H9 (cell line): ENCODE measurements at regions not wholly inside any gene's neighbourhood (a gene's known extent, or its start where the extent isn't known, plus 50 kb on each side); places are given as distances from the start of the nearest gene placed in this dataset.

Source experiments
- DNase-seq: peaks from one replicate; pipeline ENCODE4 v3.0.0-alpha.2; 2017
- H2AFZ ChIP-seq: one replicate; pipeline ENCODE4 v1.6.1; 2013; ENCODE audit warnings: mild to moderate bottlenecking, low read length, control low read depth, moderate library complexity
- H2AK5ac ChIP-seq: 2 replicates; pipeline ENCODE4 v1.6.1; 2013; ENCODE audit warnings: low read length, control low read depth, mixed read lengths; ENCODE audit not compliant: insufficient read length
- H2BK120ac ChIP-seq: one replicate; pipeline ENCODE4 v1.6.1; 2013; ENCODE audit warnings: low read depth, mild to moderate bottlenecking, low read length, control low read depth, inconsistent platforms; ENCODE audit not compliant: poor library complexity, severe bottlenecking
- H2BK12ac ChIP-seq: 2 replicates; pipeline ENCODE4 v1.6.1; 2013; ENCODE audit warnings: low read length, control low read depth, mixed read lengths, low read depth; ENCODE audit not compliant: insufficient read length
- H2BK15ac ChIP-seq: 2 replicates; pipeline ENCODE4 v1.6.1; 2013; ENCODE audit warnings: low read depth, low read length, control low read depth
- H2BK20ac ChIP-seq: one replicate; pipeline ENCODE4 v1.6.1; 2013; ENCODE audit warnings: low read depth, mild to moderate bottlenecking, low read length, control low read depth, inconsistent platforms; ENCODE audit not compliant: poor library complexity, severe bottlenecking
- H2BK5ac ChIP-seq: 2 replicates; pipeline ENCODE4 v1.6.1; 2013; ENCODE audit warnings: low read length, control low read depth, mixed read lengths; ENCODE audit not compliant: insufficient read length
- H3K14ac ChIP-seq: 2 replicates; pipeline ENCODE4 v1.6.1; 2013; ENCODE audit warnings: low read length, control low read depth; ENCODE audit not compliant: insufficient read depth
- H3K18ac ChIP-seq: 2 replicates; pipeline ENCODE4 v1.6.1; 2013; ENCODE audit warnings: low read depth, mild to moderate bottlenecking, mixed read lengths, low read length, control low read depth; ENCODE audit not compliant: insufficient read length
- H3K23ac ChIP-seq: 2 replicates; pipeline ENCODE4 v1.6.1; 2013; ENCODE audit warnings: low read length, control low read depth, mixed read lengths, low read depth; ENCODE audit not compliant: insufficient read length
- H3K23me2 ChIP-seq: 2 replicates; pipeline ENCODE4 v1.6.1; 2013; ENCODE audit warnings: low read depth, mild to moderate bottlenecking, mixed read lengths, low read length, control low read depth; ENCODE audit not compliant: insufficient read length, poor library complexity, severe bottlenecking
- H3K27ac ChIP-seq: 2 replicates; pipeline ENCODE4 v1.5.1; 2013; ENCODE audit warnings: low read length, control low read depth, mixed read lengths, low read depth; ENCODE audit not compliant: insufficient read length
- H3K27me3 ChIP-seq: 2 replicates; pipeline ENCODE4 v1.6.1; 2013; ENCODE audit warnings: low read length, control low read depth, inconsistent platforms; ENCODE audit not compliant: insufficient read depth
- H3K4ac ChIP-seq: 2 replicates; pipeline ENCODE4 v1.6.1; 2013; ENCODE audit warnings: low read depth, mild to moderate bottlenecking, control low read depth, inconsistent platforms, low read length, moderate library complexity
- H3K4me1 ChIP-seq: 2 replicates; pipeline ENCODE4 v1.6.1; 2013; ENCODE audit warnings: low read length, control low read depth, inconsistent platforms; ENCODE audit not compliant: insufficient read depth
- H3K4me2 ChIP-seq: 2 replicates; pipeline ENCODE4 v1.6.1; 2013; ENCODE audit warnings: low read length, control low read depth, mixed read lengths; ENCODE audit not compliant: insufficient read length, insufficient read depth
- H3K56ac ChIP-seq: 2 replicates; pipeline ENCODE4 v1.6.1; 2013; ENCODE audit warnings: low read depth, mild to moderate bottlenecking, mixed read lengths, low read length, control low read depth; ENCODE audit not compliant: insufficient read length
- H3K79me1 ChIP-seq: 2 replicates; pipeline ENCODE4 v1.6.1; 2013; ENCODE audit warnings: low read depth, mild to moderate bottlenecking, moderate library complexity, low read length, control low read depth, inconsistent platforms; ENCODE audit not compliant: insufficient read depth, poor library complexity, severe bottlenecking
- H3K79me2 ChIP-seq: 2 replicates; pipeline ENCODE4 v1.6.1; 2013; ENCODE audit warnings: low read length, control low read depth, inconsistent platforms; ENCODE audit not compliant: insufficient read depth
- H3K9ac ChIP-seq: 2 replicates; pipeline ENCODE4 v1.6.1; 2013; ENCODE audit warnings: low read length, control low read depth, mixed read lengths; ENCODE audit not compliant: insufficient read length; ENCODE audit errors: extremely low read depth
- H3K9me3 ChIP-seq: one replicate; pipeline ENCODE4 v1.6.1; 2013; ENCODE audit warnings: low read depth, low read length, inconsistent platforms; ENCODE audit not compliant: control insufficient read depth
- H3T11ph ChIP-seq: one replicate; pipeline ENCODE4 v1.6.1; 2013; ENCODE audit warnings: mild to moderate bottlenecking, low read length, control low read depth, inconsistent platforms
- H4K20me1 ChIP-seq: one replicate; pipeline ENCODE4 v1.6.1; 2013; ENCODE audit not compliant: control insufficient read depth, insufficient read length, insufficient read depth
- H4K5ac ChIP-seq: 2 replicates; pipeline ENCODE4 v1.6.1; 2013; ENCODE audit warnings: low read depth, mild to moderate bottlenecking, mixed read lengths, low read length, control low read depth; ENCODE audit not compliant: insufficient read length
- H4K8ac ChIP-seq: replicated peaks from 2 replicates; pipeline ENCODE4 v1.6.1; 2013; ENCODE audit warnings: low read length, control low read depth, mixed read lengths, low read depth; ENCODE audit not compliant: insufficient read length
- H4K91ac ChIP-seq: 2 replicates; pipeline ENCODE4 v1.6.1; 2013; ENCODE audit warnings: low read depth, mild to moderate bottlenecking, moderate library complexity, mixed read lengths, low read length, control low read depth; ENCODE audit not compliant: insufficient read length
- H3K27ac Mint-ChIP-seq, 3 experiments: 2 replicates in 2 of 3; 3 replicates in 1 of 3; pipeline ENCODE4 v1.8.0; 2020 to 2021; ENCODE audit warnings: mixed read lengths in 3 of 3, mild to moderate bottlenecking in 1 of 3, moderate library complexity in 1 of 3
- H3K27me3 Mint-ChIP-seq: 2 replicates; pipeline ENCODE4 v1.8.0; 2021; ENCODE audit warnings: low read depth, mild to moderate bottlenecking, moderate library complexity, mixed read lengths
- H3K36me3 Mint-ChIP-seq, 3 experiments: 2 replicates in 2 of 3; 3 replicates in 1 of 3; pipeline ENCODE4 v1.8.0; 2020 to 2021; ENCODE audit warnings: low read depth in 3 of 3, mixed read lengths in 3 of 3; ENCODE audit not compliant: insufficient read depth in 1 of 3
- H3K4me1 Mint-ChIP-seq, 2 experiments: 2 replicates each; pipeline ENCODE4 v1.8.0; 2020; ENCODE audit warnings: mixed read lengths in 2 of 2
- H3K4me3 Mint-ChIP-seq, 2 experiments: 2 replicates in 1 of 2; 3 replicates in 1 of 2; pipeline ENCODE4 v1.8.0; 2020 to 2021; ENCODE audit warnings: mild to moderate bottlenecking in 2 of 2, mixed read lengths in 2 of 2, moderate library complexity in 1 of 2
- H3K9me3 Mint-ChIP-seq, 2 experiments: 2 replicates in 1 of 2; 3 replicates in 1 of 2; pipeline ENCODE4 v1.8.0; 2020; ENCODE audit warnings: mild to moderate bottlenecking in 2 of 2, mixed read lengths in 2 of 2, moderate library complexity in 1 of 2
- TF ChIP-seq, protein P1 (sequence below): fragments of 200-600 bp; sonication (generic); conservative IDR thresholded peaks from 3 replicates; pipeline ENCODE4 v1.8.0; 2021; ENCODE audit warnings: antibody characterized with exemption, mild to moderate bottlenecking

DNA sequence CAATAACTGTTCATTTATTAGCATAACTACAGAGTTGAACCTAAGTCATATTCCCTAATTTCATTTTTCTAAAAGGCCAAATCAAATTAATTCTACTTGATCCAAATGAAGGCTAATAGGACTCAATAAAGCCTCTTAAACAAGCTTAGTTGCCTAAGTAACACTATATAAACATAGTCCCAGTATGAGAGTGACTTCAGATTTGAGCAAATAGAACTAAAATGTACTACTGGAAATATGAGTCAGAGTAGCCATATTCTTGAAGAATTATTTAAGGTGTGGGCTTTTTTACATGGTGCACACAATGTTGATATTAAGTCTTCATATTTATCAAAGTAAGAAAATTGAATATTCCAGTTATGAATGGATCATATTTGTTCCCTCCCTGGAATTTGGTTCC, 872.3 kb downstream of the MAT2B start:
- H3K36me3 Mint-ChIP-seq = peaks cover 0 to 2% (median 0%) of the 10 kb centered on the region in 3 experiments; a peak in 2 of 7 replicates
- H3K23me2 ChIP-seq = no peaks in the 10 kb centered on the region
- no peak overlapping the region for H3T11ph ChIP-seq
- no peak overlapping the region for H3K27ac ChIP-seq
- DNase-seq = no peak
- no peak overlapping the region for H2BK15ac ChIP-seq
- H3K4me2 ChIP-seq = no peak overlapping the region
- no peak overlapping the region for H3K4me3 Mint-ChIP-seq
- peaks cover 7 to 9% of the 10 kb centered on the region in 2 experiments; a peak in 4 of 5 replicates for H3K9me3 Mint-ChIP-seq
- H4K20me1 ChIP-seq = no peaks in the 10 kb centered on the region
- H2BK5ac ChIP-seq = no peak overlapping the region
- no peak overlapping the region for H2BK20ac ChIP-seq
- no peak overlapping the region for H3K23ac ChIP-seq
- no peak overlapping the region for H3K4ac ChIP-seq
- no peak overlapping the region for H2BK120ac ChIP-seq
- H3K79me1 ChIP-seq = no peaks in the 10 kb centered on the region
- H3K18ac ChIP-seq = no peak overlapping the region
- TF ChIP-seq, protein P1, sequence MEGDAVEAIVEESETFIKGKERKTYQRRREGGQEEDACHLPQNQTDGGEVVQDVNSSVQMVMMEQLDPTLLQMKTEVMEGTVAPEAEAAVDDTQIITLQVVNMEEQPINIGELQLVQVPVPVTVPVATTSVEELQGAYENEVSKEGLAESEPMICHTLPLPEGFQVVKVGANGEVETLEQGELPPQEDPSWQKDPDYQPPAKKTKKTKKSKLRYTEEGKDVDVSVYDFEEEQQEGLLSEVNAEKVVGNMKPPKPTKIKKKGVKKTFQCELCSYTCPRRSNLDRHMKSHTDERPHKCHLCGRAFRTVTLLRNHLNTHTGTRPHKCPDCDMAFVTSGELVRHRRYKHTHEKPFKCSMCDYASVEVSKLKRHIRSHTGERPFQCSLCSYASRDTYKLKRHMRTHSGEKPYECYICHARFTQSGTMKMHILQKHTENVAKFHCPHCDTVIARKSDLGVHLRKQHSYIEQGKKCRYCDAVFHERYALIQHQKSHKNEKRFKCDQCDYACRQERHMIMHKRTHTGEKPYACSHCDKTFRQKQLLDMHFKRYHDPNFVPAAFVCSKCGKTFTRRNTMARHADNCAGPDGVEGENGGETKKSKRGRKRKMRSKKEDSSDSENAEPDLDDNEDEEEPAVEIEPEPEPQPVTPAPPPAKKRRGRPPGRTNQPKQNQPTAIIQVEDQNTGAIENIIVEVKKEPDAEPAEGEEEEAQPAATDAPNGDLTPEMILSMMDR = no peak
- no peaks in the 10 kb centered on the region for H3K4me1 ChIP-seq
- no peak overlapping the region for H2AK5ac ChIP-seq
- no peak overlapping the region for H3K56ac ChIP-seq
- no peak overlapping the region for H2AFZ ChIP-seq
- no peak overlapping the region for H2BK12ac ChIP-seq
- no peaks in the 10 kb centered on the region for H3K79me2 ChIP-seq
- H3K4me1 Mint-ChIP-seq = no peaks in the 10 kb centered on the region
- no peak overlapping the region for H3K14ac ChIP-seq
- no peak overlapping the region for H4K91ac ChIP-seq
- H3K9ac ChIP-seq = no peak overlapping the region
- no peaks in the 10 kb centered on the region for H3K27me3 ChIP-seq
- H4K5ac ChIP-seq = no peak overlapping the region
- no peaks in the 10 kb centered on the region for H3K9me3 ChIP-seq
- no peaks in the 10 kb centered on the region for H3K27me3 Mint-ChIP-seq
- no peak overlapping the region for H4K8ac ChIP-seq
- no peak overlapping the region for H3K27ac Mint-ChIP-seq
